Activated T-cell treated with anti-CD3 and anti-CD28 coated beads for 24 hours (primary cell): ENCODE measurements at regions not wholly inside any gene's neighbourhood (a gene's known extent, or its start where the extent isn't known, plus 50 kb on each side); places are given as distances from the start of the nearest gene placed in this dataset.

Experiments
- DNase-seq: peaks from one replicate; pipeline ENCODE4 v3.0.0-alpha.2; 2020; ENCODE audit warnings: low read depth

DNA sequence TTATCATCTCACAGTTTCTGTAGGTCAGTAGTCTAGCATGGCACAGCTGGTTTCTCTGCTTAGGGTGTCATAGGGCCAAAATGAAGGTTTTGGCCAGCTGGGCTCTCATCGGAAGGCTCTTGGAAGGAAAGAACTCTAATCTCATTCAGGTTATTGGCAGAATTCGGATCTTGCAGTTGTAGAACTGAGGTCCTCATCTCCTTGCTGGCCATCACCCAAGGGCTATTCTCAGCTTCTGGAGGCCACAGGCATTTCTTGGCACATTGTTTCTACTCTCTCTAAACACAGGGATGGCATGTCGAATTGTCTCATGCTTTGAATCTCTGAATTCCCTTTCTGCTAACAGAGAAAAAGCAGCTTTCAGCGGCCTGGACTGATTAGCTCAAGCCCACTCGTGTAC, 258.0 kb upstream of the SMARCA2 start:
- no peak for DNase-seq

DNA sequence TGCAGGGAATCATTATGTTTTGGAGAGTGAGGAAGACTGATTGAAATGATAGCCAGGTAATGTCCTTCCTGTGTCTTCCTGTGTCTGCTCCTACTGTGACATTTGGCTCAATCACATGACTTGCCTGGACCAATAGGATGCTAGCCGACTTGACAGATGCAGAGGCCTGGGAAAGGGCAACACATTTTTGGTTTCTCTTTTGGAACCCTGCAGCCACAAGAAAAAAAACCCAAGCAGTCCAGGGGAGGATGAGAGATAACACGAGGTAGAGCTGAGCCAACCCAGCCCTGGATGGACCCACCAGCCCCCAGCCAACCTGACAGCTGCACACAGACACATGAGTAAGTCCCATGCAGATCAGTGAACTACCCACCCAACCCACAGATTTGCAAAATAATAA, 256.1 kb upstream of the SMARCA2 start:
- DNase-seq = no peak

DNA sequence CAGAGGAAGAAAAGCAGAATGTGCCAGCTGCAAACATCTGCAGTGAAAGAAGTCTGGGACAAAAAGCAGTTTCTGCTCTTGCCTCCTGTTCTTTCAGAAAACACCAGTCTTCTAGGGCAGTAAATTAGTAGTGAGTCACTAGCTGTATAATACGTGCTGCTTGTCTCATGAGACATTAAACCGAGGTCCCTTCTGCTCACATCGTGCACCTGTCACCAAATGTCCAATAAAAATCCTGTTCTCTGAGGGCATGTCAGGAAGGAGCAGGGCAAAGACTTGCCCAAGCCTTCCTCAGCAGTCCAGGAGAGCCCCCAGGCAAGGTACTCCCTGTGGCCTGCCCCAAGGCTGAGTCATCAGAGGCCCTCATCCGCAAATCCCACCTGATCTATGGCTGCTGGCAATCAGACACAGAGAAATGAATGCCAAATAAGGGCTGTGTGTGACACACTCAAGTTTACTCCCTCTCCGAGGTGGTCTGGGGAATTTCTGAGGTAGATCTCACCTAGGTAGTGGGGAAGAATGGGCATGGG, 255.3 kb upstream of the SMARCA2 start:
- DNase-seq = no peak

- DNase-seq = no peak
Observed at GRCh38 chr9:1761807-1762206, 253.3 kb upstream of the SMARCA2 start.

- DNase-seq = no peak
Observed at GRCh38 chr9:1766042-1766441, 249.1 kb upstream of the SMARCA2 start.

- DNase-seq = no peak
Observed at GRCh38 chr9:1768561-1768960, 246.6 kb upstream of the SMARCA2 start.

DNA sequence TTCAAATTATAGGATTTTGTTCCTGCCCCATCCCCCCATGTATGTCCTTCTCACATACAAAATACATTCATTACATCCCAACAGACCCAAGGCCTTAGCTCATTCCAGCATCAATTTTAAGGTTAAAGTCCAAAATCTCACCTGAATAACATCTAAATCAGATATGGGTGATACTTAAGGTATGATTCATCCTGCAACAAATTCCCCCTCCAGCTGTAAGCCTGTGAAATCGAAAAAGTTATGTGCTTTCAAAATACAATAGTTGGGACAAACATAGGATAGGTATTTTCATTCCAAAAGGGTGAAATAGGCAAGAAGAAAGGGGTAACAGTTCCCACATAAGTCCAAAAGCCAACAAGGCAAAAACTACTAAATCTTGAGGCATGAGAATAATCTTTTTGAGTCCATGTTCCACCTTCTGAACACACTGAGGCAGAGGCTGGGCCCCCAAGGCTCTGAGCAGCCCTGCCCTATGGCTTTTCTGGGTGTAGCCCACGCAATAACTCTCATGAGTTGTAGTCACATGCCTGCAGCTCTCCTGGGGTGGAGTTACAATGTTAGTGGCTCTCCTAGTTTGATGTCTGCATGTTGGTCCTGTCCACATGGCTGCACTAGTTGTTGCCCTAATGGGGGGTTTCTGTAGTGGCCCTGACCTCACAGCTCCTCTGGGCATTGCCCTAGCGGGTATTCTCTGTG, 243.9 kb upstream of the SMARCA2 start:
- DNase-seq = no peak

- DNase-seq = no peak
Observed at GRCh38 chr9:1775230-1775629, 239.9 kb upstream of the SMARCA2 start.

DNA sequence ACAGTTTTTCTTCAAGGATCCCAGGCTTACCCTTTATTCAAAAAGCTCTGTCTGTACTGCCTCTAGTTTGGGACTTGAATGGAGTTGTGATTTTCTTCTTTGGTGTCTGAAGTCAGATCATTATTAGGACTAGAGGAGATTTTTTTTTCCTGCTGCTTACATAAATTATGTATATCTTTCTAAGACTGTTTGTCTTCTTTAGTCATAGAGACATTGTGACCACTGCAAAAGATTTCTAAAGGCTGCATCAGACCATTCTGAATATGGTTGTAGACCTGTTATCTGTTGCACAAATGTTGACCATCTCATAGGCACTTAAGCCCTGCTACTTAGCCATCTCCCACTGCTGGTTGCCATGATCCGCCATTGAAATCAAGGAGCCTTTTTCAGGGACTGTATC, 238.5 kb upstream of the SMARCA2 start:
- no peak for DNase-seq

DNA sequence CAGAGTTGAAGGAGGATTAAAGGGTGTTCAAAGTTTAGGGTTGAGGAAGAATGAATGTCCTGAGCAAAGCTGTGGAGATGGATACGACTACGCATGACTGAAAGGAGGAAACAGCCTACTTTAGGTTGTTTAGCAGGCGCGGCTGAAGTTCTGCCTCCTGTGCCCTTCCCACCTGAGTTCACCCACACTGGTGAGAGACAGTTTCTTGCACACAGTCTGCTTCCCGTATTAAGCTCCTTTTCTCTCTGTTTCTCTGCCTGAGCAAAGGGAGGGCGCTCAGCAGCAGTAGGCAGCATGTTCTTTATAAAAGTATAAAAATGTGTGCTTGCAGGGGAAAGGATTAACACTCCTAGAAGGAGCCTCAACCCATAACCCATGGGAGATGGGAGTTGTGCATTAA, 224.0 kb upstream of the SMARCA2 start:
- no peak for DNase-seq

DNA sequence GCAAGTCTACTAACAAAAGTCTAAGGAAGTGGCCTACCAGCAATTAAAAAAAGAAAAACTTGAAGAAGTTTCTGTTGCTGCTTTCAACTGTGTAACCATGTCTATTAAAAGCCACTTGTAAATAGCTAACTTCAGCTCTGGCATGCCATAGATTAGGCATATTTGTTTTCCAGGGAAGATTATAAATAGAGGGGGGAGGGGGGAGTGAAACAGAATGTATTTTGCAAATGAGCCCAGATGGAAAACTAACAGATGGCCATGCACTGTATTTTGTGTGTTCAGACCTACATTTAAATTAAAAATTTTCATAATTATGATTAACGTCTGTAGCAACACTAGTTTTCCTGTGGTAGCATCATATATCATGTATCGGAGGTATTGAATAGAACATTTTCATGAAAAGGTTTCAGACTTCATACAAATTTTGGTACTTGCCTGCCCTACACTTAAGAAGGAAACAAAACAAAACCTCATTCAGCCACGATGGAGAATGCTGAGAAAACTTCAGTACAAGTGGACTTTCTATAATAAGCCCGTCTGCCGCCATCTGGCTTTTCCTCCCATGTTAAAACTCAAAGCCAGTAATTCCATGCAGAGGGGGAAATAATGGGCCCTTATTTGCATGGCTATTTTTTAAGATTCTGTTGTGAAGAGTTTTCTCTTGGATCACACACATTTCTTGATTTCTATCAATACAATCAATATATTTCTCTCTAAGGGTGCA, 220.4 kb upstream of the SMARCA2 start:
- DNase-seq = no peak

GRCh38 chr9:1804128-1804865, 210.8 kb upstream of the SMARCA2 start:
- no peak for DNase-seq

DNA sequence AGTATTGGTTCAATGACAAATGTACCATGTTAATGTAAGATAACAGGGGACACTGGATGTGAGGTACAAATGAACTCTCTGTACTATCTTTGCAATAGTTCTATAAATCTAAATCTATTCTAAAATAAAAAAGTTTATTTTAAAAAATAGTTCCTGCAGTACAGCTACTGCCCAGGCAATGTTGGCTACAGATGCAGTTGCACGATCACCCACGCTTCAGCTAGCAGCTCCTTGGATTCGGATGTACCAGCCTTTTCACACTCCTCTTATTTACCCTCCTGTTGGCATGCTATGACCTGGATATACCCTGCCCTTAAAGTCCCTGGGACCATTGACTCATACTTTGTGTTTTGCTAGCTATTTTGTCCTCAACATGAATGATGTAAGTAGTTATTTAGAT, 185.4 kb upstream of the SMARCA2 start:
- no peak for DNase-seq

- no peak for DNase-seq
Observed at GRCh38 chr9:1832960-1833359, 182.2 kb upstream of the SMARCA2 start.

DNA sequence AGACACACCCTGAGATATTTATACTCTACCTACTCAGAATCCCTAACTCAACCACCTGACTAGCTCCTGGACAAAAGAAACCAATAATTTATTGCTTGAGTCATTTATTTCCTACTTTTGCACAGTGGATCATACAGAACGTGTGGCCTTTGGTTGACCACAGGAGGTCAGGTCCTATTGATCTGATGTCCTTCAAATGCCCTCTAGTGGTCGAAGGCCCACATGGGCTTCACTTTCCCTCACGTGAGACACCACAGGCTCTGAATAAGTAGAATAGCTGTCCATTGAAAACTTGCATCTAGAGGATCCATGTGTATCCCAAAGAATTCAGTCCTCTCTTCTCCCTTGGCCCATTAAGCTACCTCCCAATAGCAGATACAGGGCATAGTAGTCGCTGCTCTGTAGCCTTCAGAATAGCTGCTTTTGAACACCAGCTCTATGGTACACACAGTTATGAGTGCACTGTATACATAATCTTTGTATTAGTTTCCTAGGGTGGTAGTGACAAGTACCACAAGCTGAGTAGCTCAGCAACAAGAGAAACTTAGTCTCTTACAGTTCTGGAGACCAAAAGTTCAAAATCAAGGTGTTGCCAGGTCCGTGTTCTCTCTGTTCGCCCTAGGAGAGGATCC, 177.6 kb upstream of the SMARCA2 start:
- no peak for DNase-seq

- no peak for DNase-seq
Observed at GRCh38 chr9:1839909-1840308, 175.2 kb upstream of the SMARCA2 start.

DNA sequence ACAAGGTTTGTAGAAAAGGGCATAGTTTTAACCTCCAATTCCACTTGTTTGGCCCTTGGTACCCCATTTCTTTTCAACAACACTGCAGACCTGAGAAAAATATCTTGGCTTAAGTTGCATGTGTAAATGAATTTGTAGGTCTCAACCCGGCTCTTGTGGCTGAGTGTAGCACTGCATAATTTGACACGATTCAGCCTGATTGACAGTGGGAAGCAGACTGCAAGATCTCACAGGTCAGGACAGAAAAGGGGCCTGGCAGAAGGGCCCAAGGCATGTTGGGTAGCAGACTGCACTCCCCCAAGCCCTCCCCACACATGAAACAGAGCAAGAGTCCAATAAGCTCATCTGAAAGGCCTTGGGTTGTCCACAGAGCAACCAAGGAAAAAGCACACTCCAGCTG, 169.7 kb upstream of the SMARCA2 start:
- no peak for DNase-seq

DNA sequence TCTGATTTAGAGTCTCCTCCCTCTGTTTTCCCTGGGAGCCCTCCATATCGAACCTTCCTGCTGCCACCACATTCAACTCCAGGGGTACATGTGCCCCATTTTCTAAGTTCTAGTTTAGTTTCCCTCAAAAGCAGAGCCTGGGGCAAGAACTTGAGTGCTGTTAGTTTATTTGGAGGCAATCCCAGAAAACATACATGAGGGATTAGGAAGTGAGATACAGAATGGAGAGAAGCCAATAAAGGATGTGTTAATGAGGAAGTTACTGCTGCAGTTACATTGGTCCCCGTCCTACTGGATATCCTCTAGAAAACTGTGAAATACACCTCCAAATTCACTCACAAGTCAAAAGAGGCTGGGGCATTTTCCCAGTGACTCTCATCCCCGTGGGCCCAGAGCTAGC, 159.4 kb upstream of the SMARCA2 start:
- no peak for DNase-seq

GRCh38 chr9:1857808-1858207, 157.3 kb upstream of the SMARCA2 start:
- DNase-seq = no peak

DNA sequence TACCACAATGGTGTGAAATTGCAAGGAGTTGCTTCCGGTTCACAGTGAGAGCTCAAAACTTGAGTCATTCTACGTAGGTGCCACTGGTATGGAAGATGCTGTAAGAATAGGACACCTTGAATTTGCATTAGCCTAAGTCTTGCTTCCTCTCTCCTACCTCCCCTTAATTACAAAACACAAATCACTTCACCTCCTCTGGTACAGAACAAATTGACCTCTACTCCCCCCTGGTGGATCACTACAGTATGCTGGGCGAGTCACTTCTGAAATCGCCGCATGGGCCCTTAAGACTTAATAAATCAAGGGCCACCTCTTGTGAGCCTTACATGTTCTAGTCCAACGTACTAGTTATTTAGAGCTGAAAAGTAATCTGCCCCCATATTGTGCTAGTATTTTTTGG, 145.3 kb upstream of the SMARCA2 start:
- DNase-seq = no peak

DNA sequence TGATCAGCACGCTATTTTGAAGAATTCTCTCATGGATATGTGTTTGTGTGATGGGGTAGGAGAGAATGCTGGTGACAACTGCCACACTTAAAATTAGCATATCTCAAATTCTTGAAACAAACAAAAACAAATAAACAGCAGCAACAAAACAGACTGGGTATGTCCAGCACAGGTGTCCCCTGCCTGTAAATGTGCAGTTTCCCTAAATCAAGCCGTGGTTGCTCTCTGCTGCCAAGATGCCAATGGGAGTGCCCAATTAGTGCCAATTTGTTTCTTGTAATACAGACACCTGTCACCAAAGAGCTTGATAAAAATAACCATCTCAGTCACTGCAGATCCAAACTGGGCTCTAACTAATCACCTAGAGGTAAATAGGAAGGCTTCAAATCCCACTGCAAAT, 144.2 kb upstream of the SMARCA2 start:
- no peak for DNase-seq

DNA sequence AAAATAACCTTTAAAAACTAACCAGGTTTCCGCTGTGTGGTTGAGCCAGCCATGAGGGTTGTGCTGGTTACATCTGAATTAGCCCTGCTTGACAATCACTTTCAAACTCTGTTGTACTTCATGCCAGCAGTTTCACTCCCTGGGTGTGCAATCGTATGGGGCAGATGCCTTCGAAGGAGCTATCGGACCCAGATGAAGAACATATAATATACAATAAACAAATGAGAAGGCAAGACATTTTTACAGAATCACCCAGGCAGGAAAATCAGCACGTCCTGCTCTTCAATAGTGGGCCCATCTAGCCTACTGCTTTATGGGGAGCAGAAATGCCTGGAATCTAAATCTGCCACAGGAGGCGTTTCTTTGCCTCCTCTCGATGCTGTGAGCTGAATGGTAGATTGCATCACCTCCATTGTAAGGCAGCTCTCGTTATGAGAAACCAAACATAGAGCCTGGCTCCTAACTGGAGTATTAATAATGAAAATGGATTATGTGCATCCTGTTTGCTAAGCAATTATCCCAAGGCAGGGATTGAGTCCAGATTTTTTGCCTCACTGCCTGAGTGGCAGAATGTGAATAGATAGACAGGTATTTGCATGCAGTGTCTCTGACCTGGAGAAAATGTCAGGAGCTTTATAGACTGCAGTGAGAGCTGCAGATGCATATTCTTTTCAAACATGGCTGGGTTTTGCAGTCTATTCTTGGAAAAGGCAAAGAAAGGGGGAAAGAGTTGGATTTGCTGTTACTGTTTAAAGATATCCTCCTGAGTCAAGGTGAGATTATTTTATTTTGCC, 143.3 kb upstream of the SMARCA2 start:
- DNase-seq = no peak
